NK-92 (cell line): ENCODE measurements at regions not wholly inside any gene's neighbourhood (a gene's known extent, or its start where the extent isn't known, plus 50 kb on each side); places are given as distances from the start of the nearest gene placed in this dataset.

Experiments
- DNase-seq: peaks from one replicate; lab custom pipeline; 2025; ENCODE audit not compliant: unreplicated experiment; lab: John Stamatoyannopoulos, UW

DNA sequence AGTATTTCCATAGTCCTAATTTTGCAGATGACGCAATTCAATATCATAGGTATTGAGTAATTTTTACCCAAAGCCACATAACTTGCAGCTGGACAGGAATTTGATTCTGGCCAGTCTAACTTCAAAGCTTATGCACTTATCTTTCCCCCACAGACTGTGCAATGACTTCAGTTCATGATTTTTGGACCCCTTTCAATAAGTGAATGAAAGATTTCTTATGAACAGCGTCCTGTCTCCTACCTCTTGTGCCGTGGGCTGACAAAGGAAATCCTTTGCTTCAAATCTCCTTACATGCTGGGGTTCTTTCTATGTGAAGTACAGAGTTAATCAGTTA, 217.7 kb upstream of the KIRREL3 start:
- DNase-seq: no peak

DNA sequence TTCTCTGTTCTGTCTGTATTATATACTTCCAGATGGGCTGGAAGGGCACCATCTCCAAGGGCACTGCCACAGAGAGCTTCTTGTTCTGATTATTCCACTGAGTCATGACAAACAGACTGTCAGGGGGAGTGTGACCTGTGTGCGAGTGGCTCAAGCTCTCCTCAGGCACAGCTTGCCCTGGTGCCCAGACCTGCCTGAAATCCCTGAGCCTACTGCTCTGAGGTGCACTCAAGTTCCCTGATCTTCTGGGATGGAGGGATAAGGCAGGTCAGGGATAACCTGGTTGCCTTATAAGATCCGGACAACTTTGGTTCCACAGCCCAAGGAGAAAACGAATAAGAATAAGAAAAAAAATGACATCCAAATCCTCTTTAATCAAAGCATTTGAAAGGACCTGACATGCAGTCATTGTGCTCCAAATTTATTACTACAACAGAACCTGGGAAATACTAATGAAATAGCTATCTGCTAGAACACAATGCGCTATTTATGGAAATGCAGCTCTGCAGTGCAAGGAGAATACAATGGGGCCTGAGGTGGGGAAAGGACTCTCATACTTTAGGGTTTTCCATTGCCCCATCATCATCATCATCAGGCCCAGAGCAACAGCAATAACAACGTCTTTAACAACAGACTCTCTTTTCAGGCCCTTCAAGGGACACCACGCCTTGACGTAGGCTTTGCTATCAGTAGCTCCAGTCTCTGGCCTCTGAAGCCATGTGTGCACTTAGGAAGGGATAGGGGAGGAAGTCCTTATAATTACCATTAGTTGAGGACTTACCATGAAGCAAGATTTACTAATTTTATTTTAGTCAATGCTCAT, 217.1 kb upstream of the KIRREL3 start:
- no peak for DNase-seq

DNA sequence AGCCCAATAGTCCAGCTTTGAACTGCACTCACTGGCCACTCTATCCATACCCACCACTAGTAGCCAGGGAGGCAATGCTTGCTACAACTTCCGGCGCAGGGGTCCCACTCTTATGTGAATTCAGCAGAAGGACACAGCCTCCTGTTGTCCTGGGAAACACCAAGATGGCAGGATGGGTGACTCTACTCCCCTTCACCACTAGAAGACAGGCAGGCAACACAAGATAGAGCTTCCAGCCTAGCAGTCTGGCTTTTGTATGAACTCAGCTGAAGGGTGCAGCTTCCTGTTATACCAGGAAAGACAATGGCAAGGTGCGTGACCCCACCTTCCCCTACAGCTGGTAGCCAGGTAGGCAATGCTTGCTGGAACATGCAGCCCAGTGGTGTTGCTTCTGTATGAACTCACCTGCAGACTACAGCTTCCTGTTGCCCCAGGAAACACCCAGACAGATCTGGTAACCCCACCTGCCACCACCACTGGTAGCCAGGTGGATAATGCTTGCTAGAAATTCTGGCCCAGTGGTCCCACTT, 205.2 kb upstream of the KIRREL3 start:
- DNase-seq: no peak

DNA sequence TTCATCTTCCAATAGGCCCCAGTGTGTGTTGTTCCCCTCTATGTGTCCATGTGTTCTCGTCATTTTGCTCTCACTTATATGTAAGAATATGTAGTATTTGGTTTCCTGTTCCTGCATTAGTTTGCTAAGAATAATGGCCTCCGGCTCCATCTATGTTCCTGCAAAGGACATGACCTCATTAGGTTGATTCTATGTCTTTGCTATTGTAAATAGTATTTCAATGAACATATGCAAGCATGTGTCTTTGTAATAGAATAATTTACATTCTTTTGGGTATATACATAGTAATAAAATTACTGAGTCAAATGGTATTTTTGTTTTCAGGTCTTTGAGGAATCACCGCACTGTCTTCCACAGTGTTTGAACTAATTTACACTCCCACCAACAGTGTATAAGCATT, 202.9 kb upstream of the KIRREL3 start:
- DNase-seq: no peak

DNA sequence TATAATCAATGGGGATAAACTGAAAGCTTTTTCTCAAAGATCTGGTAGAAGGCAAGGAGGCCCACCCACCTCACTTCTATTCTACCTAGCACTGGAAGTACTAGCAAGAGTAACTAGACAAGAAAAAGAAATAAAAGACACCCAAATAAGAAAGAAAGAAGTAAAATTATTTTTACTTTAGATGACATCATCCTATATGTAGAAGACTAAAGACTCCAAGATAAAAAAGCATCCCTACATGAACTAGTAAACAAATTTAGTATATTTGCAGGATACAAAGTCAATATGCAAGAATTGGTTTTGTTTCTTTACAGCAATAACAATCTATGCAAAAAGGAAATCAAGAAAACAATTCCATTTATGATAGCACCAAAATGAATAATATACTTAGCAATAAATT, 201.5 kb upstream of the KIRREL3 start:
- DNase-seq: no peak

DNA sequence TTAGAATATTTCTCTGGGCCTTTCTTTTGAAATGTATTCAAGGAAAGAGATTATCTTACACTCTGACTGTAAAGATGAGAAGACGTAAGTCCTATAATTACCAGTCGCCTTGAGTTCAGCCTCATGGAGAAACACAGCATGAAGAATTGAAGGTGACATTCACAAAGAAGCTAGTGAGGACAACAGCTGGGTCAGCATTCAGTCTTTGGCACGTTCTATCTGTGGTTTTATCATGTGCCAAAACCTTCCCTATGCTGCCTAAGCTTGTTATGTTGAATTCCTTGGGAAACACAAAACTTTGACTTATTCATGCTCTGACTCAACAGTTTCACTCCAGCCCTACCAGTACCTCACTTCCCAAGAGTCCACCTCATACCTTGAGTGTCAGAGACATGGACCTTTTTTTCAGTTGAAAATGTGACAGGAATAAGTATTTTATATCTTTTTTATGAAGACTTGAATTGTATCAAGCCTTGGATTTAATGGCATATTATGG, 198.8 kb upstream of the KIRREL3 start:
- DNase-seq: no peak

DNA sequence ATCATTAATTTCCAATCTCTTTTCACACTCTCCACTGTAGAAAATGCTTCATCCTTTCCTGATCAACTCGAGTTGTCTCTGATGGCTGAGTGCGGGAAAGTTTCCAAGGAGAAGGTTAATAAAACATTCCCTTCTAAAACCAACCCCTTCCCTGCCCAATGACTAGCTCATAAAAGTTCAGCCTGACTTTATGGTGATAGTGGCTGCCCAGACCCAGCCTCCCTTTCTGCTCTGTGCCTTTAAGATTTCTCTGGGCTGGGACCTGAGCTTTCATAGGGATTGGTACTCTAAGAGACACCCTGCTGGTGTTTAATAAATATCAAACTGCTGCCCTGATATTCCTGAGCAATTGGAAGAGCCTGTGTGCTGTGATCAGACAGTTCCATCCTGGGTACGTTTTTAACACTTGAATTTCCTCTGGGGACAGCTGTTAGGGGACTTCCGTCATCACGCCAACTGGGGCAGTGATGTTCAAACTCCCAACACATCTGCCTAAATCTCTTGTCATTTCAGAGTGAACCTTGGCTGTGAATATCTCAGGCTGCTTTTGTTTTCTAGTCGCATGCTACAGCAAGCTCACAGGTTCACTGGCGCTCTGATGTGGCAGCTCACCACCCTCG, 195.0 kb upstream of the KIRREL3 start:
- no peak for DNase-seq

DNA sequence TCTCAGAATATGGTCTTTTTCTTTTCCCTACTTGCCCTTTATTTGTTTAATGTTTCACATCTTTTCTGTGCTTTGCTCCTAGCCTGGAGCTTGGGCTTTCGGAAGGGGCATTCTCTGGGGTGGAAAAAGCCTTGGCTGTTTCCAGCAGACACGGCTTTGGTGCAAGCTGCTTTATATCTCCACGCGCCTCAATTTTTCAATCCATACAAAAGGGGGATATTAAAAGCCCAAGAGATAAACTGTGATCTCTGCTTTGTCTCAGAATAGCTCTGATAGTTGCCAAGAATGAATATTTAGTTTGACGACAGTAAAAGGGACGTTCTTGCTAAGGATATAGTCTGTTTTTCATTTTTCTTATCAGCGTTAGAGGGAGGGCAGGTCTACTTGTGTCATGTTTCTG, 194.0 kb upstream of the KIRREL3 start:
- DNase-seq: no peak

DNA sequence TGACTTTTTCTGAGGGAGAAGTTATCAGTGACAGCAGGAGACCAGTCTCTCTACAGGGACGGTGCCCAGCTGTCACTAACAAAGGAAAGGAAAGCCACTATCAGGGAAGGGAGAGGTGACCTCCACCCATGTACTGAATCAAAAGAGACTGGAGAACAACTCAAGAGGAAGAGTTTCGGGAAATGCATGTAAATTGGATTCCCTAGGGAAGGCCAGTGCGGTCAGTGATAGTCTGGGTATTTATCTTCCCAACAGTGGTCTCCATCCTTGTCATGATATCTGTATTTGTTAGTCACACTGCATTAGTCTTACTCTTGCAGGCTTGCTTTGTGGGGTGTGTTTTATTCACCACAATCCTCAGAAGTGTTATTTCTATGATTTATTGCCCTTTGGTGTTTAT, 193.4 kb upstream of the KIRREL3 start:
- DNase-seq: no peak

DNA sequence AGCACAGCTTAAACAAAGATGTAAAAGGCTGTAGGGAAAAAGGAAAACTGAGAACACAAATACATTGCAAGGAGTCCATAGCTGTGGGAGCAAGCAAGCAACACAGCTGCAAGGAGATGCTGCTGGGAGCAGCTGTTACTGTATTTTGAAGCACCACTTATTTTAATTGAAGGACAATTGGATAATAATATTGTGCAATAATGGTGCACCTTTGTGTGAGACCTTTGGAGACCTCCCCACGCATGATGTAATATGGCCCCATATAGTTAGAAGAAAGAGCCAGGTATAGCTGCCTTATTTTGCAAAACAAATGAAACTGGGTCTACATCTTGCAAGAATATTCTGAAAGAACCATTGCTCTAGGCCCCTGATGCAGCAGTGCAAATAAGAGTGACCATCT, 191.1 kb upstream of the KIRREL3 start:
- DNase-seq: no peak

DNA sequence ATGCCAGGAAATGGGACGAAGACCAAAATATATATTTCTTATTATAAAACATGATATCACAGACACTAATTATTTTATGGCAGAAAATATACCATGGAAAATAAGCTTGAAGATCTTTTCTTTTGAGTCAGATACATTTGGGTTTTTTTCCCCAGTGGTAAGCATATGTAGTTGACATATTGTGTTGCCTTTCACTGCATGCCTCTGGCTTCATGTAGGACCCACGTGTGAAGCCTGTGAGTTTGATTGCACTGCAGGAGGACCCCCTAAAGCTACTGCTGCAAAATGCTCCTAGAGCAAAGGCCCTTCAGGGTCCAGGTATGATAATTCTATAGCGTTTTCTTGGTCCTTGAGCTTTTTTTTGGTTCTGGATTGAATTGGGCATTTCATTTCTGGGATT, 190.7 kb upstream of the KIRREL3 start:
- no peak for DNase-seq

DNA sequence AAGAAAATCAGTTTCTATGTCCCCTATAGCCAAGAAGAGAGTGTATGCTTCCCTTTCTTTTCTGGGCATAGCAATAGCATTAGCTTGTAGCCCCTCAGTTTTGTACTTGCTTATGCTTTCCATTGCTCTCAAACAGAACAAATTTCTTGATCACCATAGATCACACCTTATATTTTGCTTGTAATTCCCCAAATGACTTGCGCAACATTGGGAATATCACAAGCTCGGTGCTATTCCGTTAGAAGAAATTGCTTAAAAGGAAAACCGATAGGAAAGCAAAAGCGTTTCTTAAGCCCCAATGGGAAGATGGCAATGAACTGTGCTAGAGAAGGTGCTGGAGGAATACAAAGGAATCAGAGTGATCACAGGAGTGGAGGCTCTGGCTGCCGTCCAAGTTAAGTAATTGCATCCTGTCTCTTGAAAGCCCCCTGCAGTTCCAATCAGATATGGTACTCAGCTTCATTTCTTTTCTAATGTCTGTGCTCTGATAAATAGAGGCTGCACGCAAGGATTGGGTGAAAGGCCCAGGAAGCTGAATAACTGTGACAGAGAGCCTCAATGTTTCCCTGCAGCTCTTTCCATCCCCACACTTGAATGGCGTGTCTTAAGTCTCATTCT, 182.1 kb upstream of the KIRREL3 start:
- DNase-seq: no peak

DNA sequence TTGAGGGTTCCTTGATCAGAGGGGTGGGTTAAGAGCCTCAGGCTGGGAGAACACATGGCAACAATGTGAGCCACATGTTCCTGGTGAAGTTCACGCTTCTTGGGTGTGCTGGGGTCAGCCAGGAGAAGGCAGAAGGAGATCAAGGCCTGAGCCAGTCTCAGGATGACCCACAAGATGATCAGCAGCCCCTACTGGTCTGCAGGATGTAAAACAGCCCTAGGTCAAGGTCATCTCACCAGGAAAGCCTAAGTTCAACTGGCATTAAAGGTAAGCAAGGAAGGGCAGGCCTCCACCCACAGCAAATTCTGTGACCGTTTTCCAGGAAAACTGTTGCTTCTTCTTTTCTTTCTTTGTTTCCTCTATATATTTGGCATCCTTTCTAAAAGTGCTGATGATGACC, 156.7 kb upstream of the KIRREL3 start:
- no peak for DNase-seq

DNA sequence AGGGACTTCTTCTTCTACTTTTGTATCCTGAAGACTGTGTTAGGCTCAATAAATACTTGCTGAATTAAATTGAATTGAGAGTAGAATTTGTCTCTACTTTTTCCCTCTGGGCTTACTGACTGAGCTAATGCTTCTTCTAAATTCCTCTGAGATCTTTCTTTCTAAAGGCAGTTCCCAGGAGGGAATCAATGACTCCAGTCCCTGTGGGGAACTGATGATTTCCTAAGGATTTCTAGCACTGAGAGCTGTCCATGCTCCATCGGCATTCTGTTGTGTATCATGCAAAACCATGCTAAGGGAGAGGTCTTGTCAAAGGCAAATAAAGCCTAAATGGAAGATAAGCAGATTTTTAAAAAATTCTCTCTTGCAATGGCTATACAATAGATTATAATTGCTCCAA, 148.8 kb upstream of the KIRREL3 start:
- DNase-seq: no peak

DNA sequence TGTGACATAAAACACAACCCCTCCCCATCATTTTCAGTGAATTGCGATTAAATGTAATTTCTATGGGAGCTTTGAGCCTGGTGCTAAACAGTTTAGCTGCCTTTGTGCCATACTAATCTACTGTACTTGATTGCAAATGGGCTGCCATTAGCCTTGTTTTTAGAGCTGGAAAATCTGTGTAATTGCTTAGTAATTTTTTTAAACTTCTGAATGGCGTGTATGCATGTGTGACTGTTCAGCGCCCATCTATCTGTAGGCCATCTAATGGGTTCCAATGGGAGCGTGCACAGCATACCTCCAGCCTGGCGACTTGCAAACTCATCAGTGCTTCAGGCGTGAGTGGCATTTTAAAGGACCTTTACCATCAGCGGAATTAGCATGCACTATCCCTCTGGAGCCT, 142.7 kb upstream of the KIRREL3 start:
- no peak for DNase-seq

DNA sequence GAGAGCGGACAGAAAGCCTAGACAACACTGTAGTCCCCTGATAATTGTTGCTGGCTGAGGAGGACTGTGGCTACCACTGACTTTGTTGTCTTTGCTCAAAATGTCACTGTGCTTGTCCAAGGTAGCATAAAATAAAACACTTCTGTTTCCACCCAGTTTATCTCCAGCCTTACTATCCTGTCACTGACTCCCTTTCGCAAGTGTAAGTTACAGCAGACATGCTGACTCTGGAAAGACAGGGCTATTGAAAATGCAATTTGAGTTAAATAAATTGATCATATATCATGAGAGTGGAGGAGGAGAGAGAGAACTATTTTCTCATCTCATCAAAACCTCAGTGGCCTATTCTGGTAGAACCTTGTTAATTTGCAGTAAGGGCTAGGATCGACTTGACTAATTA, 138.0 kb upstream of the KIRREL3 start:
- no peak for DNase-seq

DNA sequence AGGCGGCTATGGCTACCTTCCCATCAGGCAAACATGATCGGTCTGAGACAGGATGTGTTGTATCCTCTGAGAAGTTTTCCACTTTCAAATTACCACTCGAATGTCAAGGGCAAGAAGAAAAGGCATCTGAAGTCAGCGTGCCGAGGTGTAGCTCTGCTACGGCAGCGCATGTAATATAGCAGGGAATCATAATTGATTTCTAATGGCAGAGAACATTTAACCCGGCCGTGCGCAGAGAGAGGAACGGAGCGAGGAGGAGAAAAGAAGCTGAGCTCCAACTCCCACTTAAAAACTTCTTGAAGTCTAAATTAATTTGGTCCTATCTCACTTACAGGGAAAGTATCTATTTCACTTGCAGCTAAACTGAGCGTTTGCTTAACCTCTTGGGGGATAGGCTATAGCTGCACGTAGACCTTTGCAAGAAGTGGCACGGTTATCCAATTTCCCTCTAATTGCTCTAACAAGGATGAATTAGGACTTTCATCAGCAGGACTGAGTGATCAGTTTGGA, 137.3 kb upstream of the KIRREL3 start:
- DNase-seq: no peak

DNA sequence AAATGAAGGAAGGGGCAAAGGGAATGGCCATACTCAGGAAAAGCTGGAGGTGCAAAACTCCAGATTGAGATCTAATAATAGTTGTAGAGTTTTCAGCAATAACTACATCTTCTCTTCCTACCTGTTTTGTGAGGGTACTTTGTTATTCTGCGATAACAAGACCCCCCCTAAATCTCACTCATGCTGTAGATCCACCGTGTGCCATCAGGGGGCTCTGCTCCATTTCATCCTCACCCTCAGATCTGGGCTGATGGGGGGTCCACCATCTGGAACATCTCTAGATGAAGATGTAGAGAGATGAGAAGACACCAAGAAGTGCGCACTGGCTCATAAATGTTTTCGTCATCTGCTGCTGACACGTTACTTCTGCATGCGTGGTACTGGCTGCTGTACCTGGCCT, 135.9 kb upstream of the KIRREL3 start:
- no peak for DNase-seq

DNA sequence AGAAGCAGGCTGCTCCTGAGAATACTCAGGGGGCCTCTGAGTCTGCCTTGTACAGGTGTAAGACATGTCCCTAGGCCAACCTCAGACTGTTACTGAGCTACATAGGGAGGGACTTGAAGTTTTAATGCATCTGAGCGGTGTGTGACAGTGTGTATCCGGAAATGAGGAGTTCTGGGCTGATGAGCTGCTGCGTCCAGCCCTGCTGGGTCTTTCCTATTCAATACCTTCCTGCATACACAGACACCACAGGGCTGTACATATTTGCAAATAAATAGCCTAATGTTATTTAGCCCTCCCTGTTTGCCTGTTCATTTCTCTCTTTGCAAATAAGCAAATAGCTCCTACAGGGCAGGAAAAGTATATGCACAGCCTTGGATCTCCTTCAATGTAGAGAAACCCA, 134.7 kb upstream of the KIRREL3 start:
- DNase-seq: no peak

DNA sequence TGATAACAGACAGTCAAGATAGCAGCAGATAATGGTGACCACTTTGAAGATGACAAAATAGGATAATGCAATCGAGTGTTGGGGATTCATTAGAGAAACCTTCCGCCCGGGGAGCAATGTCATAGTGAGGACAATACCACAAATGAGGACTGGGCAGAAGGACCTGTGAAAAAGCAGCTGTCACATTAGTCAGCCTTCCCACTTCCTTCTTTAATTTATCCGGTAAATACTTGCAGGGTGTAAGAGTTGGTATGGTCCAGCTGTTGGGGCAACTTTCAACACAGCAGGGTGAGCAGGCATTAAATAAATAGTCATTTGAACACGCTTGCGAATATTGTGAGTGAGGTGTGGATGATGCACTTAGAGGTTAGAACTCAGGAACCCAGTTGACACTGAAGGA, 132.5 kb upstream of the KIRREL3 start:
- DNase-seq: no peak

DNA sequence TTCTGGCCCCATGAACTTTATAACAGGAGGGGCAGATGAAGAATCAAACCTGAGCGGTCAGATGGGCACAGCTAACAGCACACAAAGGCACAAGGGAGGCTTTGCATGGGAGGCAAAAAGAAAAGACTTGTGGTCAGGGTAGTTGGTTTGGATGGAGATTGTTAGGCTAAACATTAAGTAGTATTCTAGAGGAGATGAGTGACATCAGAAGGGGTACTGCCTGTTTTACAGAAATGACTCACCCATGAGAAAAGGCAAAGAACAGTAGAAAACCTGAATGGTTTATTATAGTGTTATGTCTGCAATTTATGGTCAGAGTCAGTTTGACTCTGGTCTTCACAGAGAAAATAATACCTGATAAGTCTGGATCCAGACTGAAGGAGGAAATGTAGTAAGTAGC, 129.8 kb upstream of the KIRREL3 start:
- DNase-seq: no peak

DNA sequence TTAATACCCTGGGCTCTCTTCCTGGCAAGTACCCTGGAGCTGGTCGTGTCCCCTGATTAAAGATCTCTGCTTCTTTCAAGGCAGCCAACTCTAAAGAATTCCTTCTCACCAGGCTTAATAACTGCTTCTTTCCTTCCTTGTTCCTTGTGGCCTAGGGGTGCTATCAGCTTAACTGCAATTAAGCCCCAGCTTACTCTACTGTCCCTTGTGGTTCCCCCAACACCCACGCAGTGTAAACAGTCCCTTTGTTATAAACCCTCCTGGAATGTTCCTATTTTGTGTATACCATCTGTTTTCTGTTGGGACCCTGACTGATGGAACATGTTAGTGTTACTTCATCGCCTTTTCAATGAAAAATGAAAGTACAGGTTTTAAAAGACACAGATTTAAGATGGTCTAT, 126.4 kb upstream of the KIRREL3 start:
- no peak for DNase-seq
